ENCODE measurements at regions not wholly inside any gene's neighbourhood (a gene's known extent, or its start where the extent isn't known, plus 50 kb on each side); places are given as distances from the start of the nearest gene placed in this dataset.

GRCh38 chr6:84469144-84469543 lies 241.7 kb upstream of the CEP162 start:
- no peaks in the 10 kb centered on the region for H3K36me3 ChIP-seq
- no peaks in the 10 kb centered on the region for H3K4me1 ChIP-seq
- no peaks in the 10 kb centered on the region for H3K27me3 ChIP-seq
- 77% methylated on average over 1 of the region's 1 CpG; no CpG with 5 or more reads in 1 of the 2 donors for WGBS, 2 donors (ENCODE audit: low coverage in 1 of 2)
- H3K27ac ChIP-seq, result no peak overlapping the region
- no peak overlapping the region for H3K4me3 ChIP-seq
- no peak for ATAC-seq
- TF ChIP-seq POLR2AphosphoS5 (IDR thresholded peaks at IDR 0.05) (no peak), CTCF (IDR thresholded peaks at IDR 0.05) (no peak), POLR2A (IDR thresholded peaks at IDR 0.05) (no peak), EP300 (IDR thresholded peaks at IDR 0.05) (no peak)
- H3K9me3 ChIP-seq, result peaks cover 0 to 5% (median 0%) of the 10 kb centered on the region in 3 donors

GRCh38 chr6:84467296-84467695 lies 239.9 kb upstream of the CEP162 start:
- no peak overlapping the region for H3K4me3 ChIP-seq
- H3K9me3 ChIP-seq, result no peaks in the 10 kb centered on the region
- H3K4me1 ChIP-seq, result no peaks in the 10 kb centered on the region
- H3K27me3 ChIP-seq, result no peaks in the 10 kb centered on the region
- TF ChIP-seq CTCF (IDR thresholded peaks at IDR 0.05), result no peak
- TF ChIP-seq POLR2A (IDR thresholded peaks at IDR 0.05), result no peak
- TF ChIP-seq EP300 (IDR thresholded peaks at IDR 0.05), result no peak
- TF ChIP-seq POLR2AphosphoS5 (IDR thresholded peaks at IDR 0.05), result no peak
- no peak overlapping the region for H3K27ac ChIP-seq
- no peak for ATAC-seq
- no peaks in the 10 kb centered on the region for H3K36me3 ChIP-seq

- ATAC-seq, result no peak
- WGBS, 2 donors (ENCODE audit: low coverage in 1 of 2), result 17 to 45% methylated on average over 2 of the region's 4 CpGs
- H3K27me3 ChIP-seq, result no peaks in the 10 kb centered on the region
- no peak overlapping the region for H3K4me3 ChIP-seq
- no peaks in the 10 kb centered on the region for H3K4me1 ChIP-seq
- H3K27ac ChIP-seq, result no peak overlapping the region
- H3K36me3 ChIP-seq, result no peaks in the 10 kb centered on the region
- H3K9me3 ChIP-seq, result no peaks in the 10 kb centered on the region
- TF ChIP-seq CTCF (IDR thresholded peaks at IDR 0.05), result no peak
- TF ChIP-seq EP300 (IDR thresholded peaks at IDR 0.05), result no peak
- no peak for TF ChIP-seq POLR2A (IDR thresholded peaks at IDR 0.05)
- TF ChIP-seq POLR2AphosphoS5 (IDR thresholded peaks at IDR 0.05), result no peak
Measured at GRCh38 chr6:84466511-84466910, 239.1 kb upstream of the CEP162 start.

- Histone ChIP-seq H3K4me1 (no peaks in the 10 kb centered on the region), H3K36me3 (no peaks in the 10 kb centered on the region), H3K4me3 (no peak overlapping the region), H3K9me3 (no peaks in the 10 kb centered on the region), H3K27ac (no peak overlapping the region), H3K27me3 (no peaks in the 10 kb centered on the region)
- no peak for TF ChIP-seq EP300 (IDR thresholded peaks at IDR 0.05)
- no peak for TF ChIP-seq POLR2A (IDR thresholded peaks at IDR 0.05)
- no peak for TF ChIP-seq POLR2AphosphoS5 (IDR thresholded peaks at IDR 0.05)
- TF ChIP-seq CTCF (IDR thresholded peaks at IDR 0.05), result no peak
- WGBS, 2 donors (ENCODE audit: low coverage in 1 of 2), result 40 to 92% methylated on average over 2 of the region's 2 CpGs
- no peak for ATAC-seq
Measured at GRCh38 chr6:84464471-84464870, 237.0 kb upstream of the CEP162 start.

- 71 to 77% methylated on average over 1 of the region's 1 CpG for WGBS, 2 donors (ENCODE audit: low coverage in 1 of 2)
Measured at GRCh38 chr6:84462698-84463097, 235.3 kb upstream of the CEP162 start.

More at GRCh38 chr6:84462698-84463097, 235.3 kb upstream of the CEP162 start:
- Histone ChIP-seq H3K36me3 (no peaks in the 10 kb centered on the region), H3K27me3 (no peaks in the 10 kb centered on the region), H3K9me3 (no peaks in the 10 kb centered on the region), H3K4me1 (no peaks in the 10 kb centered on the region), H3K27ac (no peak overlapping the region), H3K4me3 (no peak overlapping the region)
- ATAC-seq, result no peak
- no peak for TF ChIP-seq EP300 (IDR thresholded peaks at IDR 0.05)
- TF ChIP-seq CTCF (IDR thresholded peaks at IDR 0.05), result no peak
- no peak for TF ChIP-seq POLR2A (IDR thresholded peaks at IDR 0.05)
- no peak for TF ChIP-seq POLR2AphosphoS5 (IDR thresholded peaks at IDR 0.05)

Data from gastroesophageal sphincter (tissue), 4 donors.